Loucy (cell line): ENCODE measurements at regions not wholly inside any gene's neighbourhood (a gene's known extent, or its start where the extent isn't known, plus 50 kb on each side); places are given as distances from the start of the nearest gene placed in this dataset.
"Not testable (repeated sequence)": the region's sequence is repeated elsewhere in the genome, so short reads cannot be mapped to it uniquely, and the experiment has no call there.

Experiments
- H2AFZ ChIP-seq: fragments of 200-600 bp; sonication (generic); 2 replicates; pipeline ENCODE4 v1.6.0; 2016; ENCODE audit warnings: antibody characterized with exemption, mild to moderate bottlenecking, low read length, moderate library complexity
- H3F3A ChIP-seq: fragments of 200-600 bp; 2 replicates; pipeline ENCODE4 v1.6.0; 2016; ENCODE audit warnings: antibody characterized with exemption, low read depth, mild to moderate bottlenecking
- H3K27me3 ChIP-seq: fragments of 200-600 bp; sonication (generic); 2 replicates; pipeline ENCODE4 v1.6.1; 2014; ENCODE audit warnings: low read length, mild to moderate bottlenecking; ENCODE audit not compliant: insufficient read depth, poor library complexity, severe bottlenecking
- H3K36me3 ChIP-seq: fragments of 200-600 bp; sonication (generic); 2 replicates; pipeline ENCODE4 v1.6.1; 2016; ENCODE audit warnings: low read length; ENCODE audit not compliant: insufficient read depth
- H3K4me1 ChIP-seq: fragments of 200-600 bp; sonication (generic); 2 replicates; pipeline ENCODE4 v1.5.1; 2014; ENCODE audit warnings: low read length, mild to moderate bottlenecking; ENCODE audit not compliant: insufficient read depth, poor library complexity, severe bottlenecking
- H3K4me2 ChIP-seq: fragments of 200-600 bp; sonication (generic); 2 replicates; pipeline ENCODE4 v1.6.0; 2014; ENCODE audit warnings: antibody characterized with exemption, low read length, low read depth, mild to moderate bottlenecking; ENCODE audit not compliant: poor library complexity, severe bottlenecking
- H3K4me3 ChIP-seq: fragments of 200-600 bp; sonication (generic); 2 replicates; pipeline ENCODE4 v1.5.1; 2014; ENCODE audit warnings: low read length, mild to moderate bottlenecking, mixed read lengths; ENCODE audit not compliant: poor library complexity, severe bottlenecking
- H3K79me2 ChIP-seq: fragments of 200-600 bp; sonication (generic); 2 replicates; pipeline ENCODE4 v1.6.1; 2014; ENCODE audit warnings: low read length; ENCODE audit not compliant: insufficient read depth
- H3K9ac ChIP-seq: fragments of 200-600 bp; sonication (generic); 2 replicates; pipeline ENCODE4 v1.6.0; 2014; ENCODE audit warnings: mild to moderate bottlenecking, low read depth, low read length, moderate library complexity; ENCODE audit not compliant: poor library complexity, severe bottlenecking
- H3K9me2 ChIP-seq: fragments of 200-600 bp; sonication (generic); replicated peaks from 2 replicates; pipeline ENCODE4 v1.6.1; 2016; ENCODE audit warnings: low read depth, low read length, mixed read lengths
- H3K9me3 ChIP-seq: fragments of 200-600 bp; sonication (generic); 2 replicates; pipeline ENCODE4 v1.6.1; 2014; ENCODE audit warnings: mild to moderate bottlenecking, antibody characterized with exemption, low read length, low read depth; ENCODE audit not compliant: insufficient read depth
- H4K20me1 ChIP-seq: fragments of 200-600 bp; sonication (generic); 2 replicates; pipeline ENCODE4 v1.6.0; 2014; ENCODE audit warnings: antibody characterized with exemption, low read length, mild to moderate bottlenecking; ENCODE audit not compliant: insufficient read depth, poor library complexity, severe bottlenecking
- CTCF ChIP-seq: fragments of 200-600 bp; sonication (generic); conservative IDR thresholded peaks from 2 replicates; pipeline ENCODE4 v1.5.1; 2014; ENCODE audit warnings: mild to moderate bottlenecking, antibody characterized with exemption, low read length
- EZH2phosphoT487 ChIP-seq: fragments of 200-600 bp; IDR thresholded peaks from 2 replicates; pipeline ENCODE4 v1.6.1; 2018; ENCODE audit warnings: antibody characterized with exemption, mild to moderate bottlenecking, moderate library complexity, borderline replicate concordance

- TF ChIP-seq EZH2phosphoT487 (no peak), CTCF (no peak)
- Histone ChIP-seq H3K9me2 (no peaks in the 10 kb centered on the region), H2AFZ (no peak overlapping the region), H3K36me3 (no peaks in the 10 kb centered on the region), H3K4me3 (no peak overlapping the region), H3K27me3 (no peaks in the 10 kb centered on the region), H3K79me2 (no peaks in the 10 kb centered on the region), H4K20me1 (no peaks in the 10 kb centered on the region), H3K4me1 (no peaks in the 10 kb centered on the region), H3K9ac (no peak overlapping the region), H3K4me2 (no peak overlapping the region), H3K9me3 (no peaks in the 10 kb centered on the region), H3F3A (no peaks in the 10 kb centered on the region)
Measured at GRCh38 chr2:53127061-53127650, 640.4 kb upstream of the CHAC2 start.

- Histone ChIP-seq H3K4me1 (no peaks in the 10 kb centered on the region), H3K79me2 (no peaks in the 10 kb centered on the region), H3K9ac (no peak overlapping the region), H3K4me3 (no peak overlapping the region), H3K9me2 (no peaks in the 10 kb centered on the region), H3K4me2 (no peak overlapping the region), H3K36me3 (no peaks in the 10 kb centered on the region), H2AFZ (no peak overlapping the region), H4K20me1 (no peaks in the 10 kb centered on the region), H3F3A (no peaks in the 10 kb centered on the region), H3K9me3 (no peaks in the 10 kb centered on the region), H3K27me3 (no peaks in the 10 kb centered on the region)
- TF ChIP-seq EZH2phosphoT487 (no peak), CTCF (no peak)
Measured at GRCh38 chr2:53114991-53115390, 652.6 kb upstream of the CHAC2 start.

GRCh38 chr2:53114582-53114981 lies 653.0 kb upstream of the CHAC2 start:
- Histone ChIP-seq H3F3A (no peaks in the 10 kb centered on the region), H3K36me3 (no peaks in the 10 kb centered on the region), H3K9ac (no peak overlapping the region), H3K4me1 (no peaks in the 10 kb centered on the region), H4K20me1 (no peaks in the 10 kb centered on the region), H3K27me3 (no peaks in the 10 kb centered on the region), H3K9me2 (no peaks in the 10 kb centered on the region), H2AFZ (no peak overlapping the region), H3K4me3 (no peak overlapping the region), H3K79me2 (no peaks in the 10 kb centered on the region), H3K4me2 (no peak overlapping the region), H3K9me3 (no peaks in the 10 kb centered on the region)
- TF ChIP-seq EZH2phosphoT487 (no peak), CTCF (no peak)

- H4K20me1 ChIP-seq, H3K27me3 ChIP-seq, H3K9me3 ChIP-seq, H3K36me3 ChIP-seq, H3K4me1 ChIP-seq, H3K79me2 ChIP-seq, H3K4me2 ChIP-seq, H3K9ac ChIP-seq, H3K9me2 ChIP-seq, H3K4me3 ChIP-seq, H2AFZ ChIP-seq, H3F3A ChIP-seq: not testable (repeated sequence)
Measured at GRCh38 chr2:53112408-53112807, 655.2 kb upstream of the CHAC2 start.
